Activated CD8-positive, alpha-beta T cell treated with anti-CD3 and anti-CD28 coated beads, Interleukin-2, amount 10 ng/mL, durations not matched to agents 7 days and 5 days (primary cell): ENCODE measurements at regions not wholly inside any gene's neighbourhood (a gene's known extent, or its start where the extent isn't known, plus 50 kb on each side); places are given as distances from the start of the nearest gene placed in this dataset.
"Not testable (repeated sequence)": the region's sequence is repeated elsewhere in the genome, so short reads cannot be mapped to it uniquely, and the experiment has no call there.

ENCODE experiments used
- ATAC-seq: fragments of 150-1000 bp; cut with Tn5 transposase; one replicate; pipeline ENCODE4 v1.10.0; 2021; ENCODE audit warnings: moderate library complexity
- CTCF ChIA-PET: fragments of 350-600 bp; sonication (Branson Sonifier 250); formaldehyde crosslinking; loops from one replicate; lab custom pipeline; 2021; ENCODE audit warnings: antibody characterized with exemption; lab: Charles Lee
- POLR2A ChIA-PET: fragments of 350-600 bp; sonication (Branson Sonifier 250); formaldehyde crosslinking; loops from one replicate; lab custom pipeline; 2021; ENCODE audit warnings: antibody characterized with exemption; lab: Charles Lee
- DNase-seq: peaks from one replicate; pipeline ENCODE4 v3.0.0-alpha.2; 2020
- H3K27ac Mint-ChIP-seq: one replicate; pipeline ENCODE4 v1.8.0; 2021; ENCODE audit warnings: mild to moderate bottlenecking, mixed read lengths
- H3K27me3 Mint-ChIP-seq: one replicate; pipeline ENCODE4 v1.8.0; 2021; ENCODE audit warnings: low read depth, mixed read lengths
- H3K36me3 Mint-ChIP-seq: one replicate; pipeline ENCODE4 v1.8.0; 2021; ENCODE audit warnings: low read depth, mixed read lengths
- H3K4me1 Mint-ChIP-seq: one replicate; pipeline ENCODE4 v1.8.0; 2021; ENCODE audit warnings: low read depth, mixed read lengths
- H3K4me3 Mint-ChIP-seq: one replicate; pipeline ENCODE4 v1.8.0; 2021; ENCODE audit warnings: mild to moderate bottlenecking, mixed read lengths
- H3K9me3 Mint-ChIP-seq: one replicate; pipeline ENCODE4 v1.8.0; 2022; ENCODE audit warnings: mixed read lengths; ENCODE audit not compliant: insufficient read depth

DNA sequence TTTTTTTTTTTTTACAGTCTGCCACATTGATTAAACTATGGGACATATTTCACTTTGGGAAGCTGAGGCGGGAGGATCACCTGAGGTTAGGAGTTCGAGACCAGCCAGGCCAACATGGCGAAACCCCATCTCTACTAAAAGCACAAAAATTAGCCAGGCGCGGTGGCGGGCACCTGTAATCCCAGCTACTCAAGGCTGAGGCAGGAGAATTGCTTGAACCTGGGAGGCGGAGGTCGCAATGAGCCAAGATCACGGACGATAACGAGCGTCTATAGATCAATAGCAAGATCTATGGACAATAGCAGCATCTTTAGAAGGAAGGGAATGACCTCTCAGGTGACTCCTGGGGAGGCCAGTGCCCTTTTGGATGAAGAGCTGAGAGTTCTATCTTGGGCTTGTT lies 82.9 kb upstream of the PRR23C start:
- ATAC-seq, H3K27ac Mint-ChIP-seq, POLR2A ChIA-PET, DNase-seq, H3K4me3 Mint-ChIP-seq, H3K4me1 Mint-ChIP-seq, H3K36me3 Mint-ChIP-seq, H3K9me3 Mint-ChIP-seq, H3K27me3 Mint-ChIP-seq: not testable (repeated sequence)
- CTCF ChIA-PET: interaction anchor here (2.0 kb wide), 1 partner anchor 16 kb away, joined by 9 read pairs; no protein-coding TSS in a partner anchor

DNA sequence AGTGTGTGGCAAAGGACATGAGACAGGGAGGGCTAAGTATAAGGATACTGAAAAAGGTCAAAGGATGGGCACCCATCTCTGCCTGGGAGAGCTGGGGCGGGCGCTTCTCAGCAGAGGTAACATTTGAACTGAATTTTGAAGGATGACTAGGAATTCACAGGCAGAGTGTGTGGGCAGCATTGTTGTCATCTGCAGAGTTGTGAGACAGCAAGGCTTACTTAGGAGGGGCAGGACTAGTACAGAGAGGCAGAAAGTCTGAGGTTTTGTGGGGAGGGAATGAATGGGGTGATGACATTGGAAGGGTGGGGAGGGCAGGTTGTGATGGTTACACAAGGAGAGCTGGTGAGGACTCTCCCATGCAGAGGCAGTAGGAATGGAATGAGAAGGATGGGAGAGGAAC lies 84.1 kb upstream of the PRR23C start:
- no peaks in the 10 kb centered on the region for H3K9me3 Mint-ChIP-seq
- H3K4me1 Mint-ChIP-seq: no peaks in the 10 kb centered on the region
- ATAC-seq (no peak), DNase-seq (no peak)
- ChIA-PET POLR2A (no interaction called here), CTCF (no interaction called here)
- no peaks in the 10 kb centered on the region for H3K27me3 Mint-ChIP-seq
- no peak overlapping the region for H3K4me3 Mint-ChIP-seq
- H3K27ac Mint-ChIP-seq: no peak overlapping the region
- no peaks in the 10 kb centered on the region for H3K36me3 Mint-ChIP-seq

DNA sequence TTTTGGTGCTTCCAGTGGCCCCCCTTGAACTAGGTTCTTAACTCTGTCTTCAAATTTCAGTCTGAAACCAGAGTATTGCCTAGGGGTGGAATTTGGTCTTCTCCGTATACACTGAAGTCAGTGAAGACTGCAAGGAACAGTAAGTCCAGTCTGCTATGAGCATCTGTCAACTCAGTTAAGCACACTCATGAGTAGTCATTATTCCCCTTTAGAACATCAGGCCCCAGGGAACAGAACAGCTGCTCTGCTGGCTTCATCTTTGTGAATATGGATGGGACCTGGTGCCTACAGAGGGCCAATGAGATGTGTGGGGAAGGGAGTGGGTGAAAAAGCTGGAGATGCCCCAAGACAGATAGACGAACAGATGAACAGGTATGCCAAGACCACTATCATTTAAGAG lies 85.2 kb upstream of the PRR23C start:
- Mint-ChIP-seq H3K9me3 (no peaks in the 10 kb centered on the region), H3K4me1 (no peaks in the 10 kb centered on the region), H3K4me3 (no peak overlapping the region), H3K27me3 (no peaks in the 10 kb centered on the region), H3K27ac (no peak overlapping the region), H3K36me3 (no peaks in the 10 kb centered on the region)
- CTCF ChIA-PET: no interaction called here
- ATAC-seq: no peak
- POLR2A ChIA-PET: no interaction called here
- no peak for DNase-seq

DNA sequence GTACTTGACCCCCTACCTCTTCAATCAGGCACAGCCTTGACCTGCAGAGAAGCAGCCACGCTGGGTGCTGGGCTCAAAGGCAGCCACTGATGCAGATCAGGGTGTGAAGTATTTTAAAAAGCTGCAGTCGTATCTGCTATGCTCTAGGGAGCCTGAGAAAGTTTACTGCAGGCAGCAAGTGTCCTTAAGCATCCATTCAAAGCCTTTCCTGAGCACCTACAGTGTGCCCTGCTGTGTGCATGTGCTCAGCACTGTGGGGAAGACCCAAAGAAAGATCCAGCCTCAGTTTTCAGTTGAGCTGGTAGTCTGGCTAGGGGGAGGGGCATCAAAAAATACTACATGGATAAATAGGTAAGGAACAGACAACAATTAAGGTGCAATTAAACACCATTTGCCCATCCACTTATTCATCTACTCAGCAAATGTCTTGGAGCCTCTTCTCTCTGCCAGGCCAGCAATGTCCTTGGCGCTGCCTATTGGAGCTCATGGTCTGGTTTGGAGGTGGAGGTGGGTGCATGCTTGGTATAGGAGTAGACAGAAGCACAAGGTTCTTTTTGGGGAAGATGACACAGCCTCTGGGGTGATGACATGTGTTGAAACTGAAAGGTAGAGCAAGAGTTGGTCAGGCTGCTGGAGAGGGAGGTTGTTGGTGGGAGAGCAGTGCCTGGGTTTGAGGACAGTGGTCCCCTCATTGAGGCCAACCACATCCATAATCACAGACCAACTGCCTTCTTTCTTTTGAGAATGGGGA lies 85.9 kb upstream of the PRR23C start:
- no peak overlapping the region for H3K4me3 Mint-ChIP-seq
- no peaks in the 10 kb centered on the region for H3K27me3 Mint-ChIP-seq
- DNase-seq (no peak), ATAC-seq (no peak)
- H3K4me1 Mint-ChIP-seq: no peaks in the 10 kb centered on the region
- POLR2A ChIA-PET: no interaction called here
- no peak overlapping the region for H3K27ac Mint-ChIP-seq
- H3K36me3 Mint-ChIP-seq: no peaks in the 10 kb centered on the region
- CTCF ChIA-PET: no interaction called here
- no peaks in the 10 kb centered on the region for H3K9me3 Mint-ChIP-seq

DNA sequence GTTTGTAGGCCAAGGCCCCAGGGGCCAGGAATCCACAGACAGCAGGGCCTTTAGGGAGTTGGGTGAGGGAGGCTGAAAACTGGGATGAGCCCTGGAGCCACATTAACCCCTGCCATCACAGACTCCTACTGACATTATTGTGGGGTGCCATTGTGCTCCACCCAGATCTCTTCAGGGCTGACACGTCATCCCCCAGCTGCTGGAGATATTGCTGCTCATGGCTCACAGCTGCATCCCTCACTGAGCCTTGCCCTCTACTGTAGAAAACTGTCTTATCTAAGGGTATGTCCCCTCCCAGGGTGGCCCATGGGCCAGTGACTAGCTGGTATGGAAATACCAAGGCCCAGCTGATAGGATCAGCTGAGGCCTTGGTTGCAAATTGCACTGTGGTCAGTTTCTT lies 87.3 kb upstream of the PRR23C start:
- POLR2A ChIA-PET: no interaction called here
- Mint-ChIP-seq H3K4me3 (no peak overlapping the region), H3K4me1 (no peaks in the 10 kb centered on the region), H3K27me3 (no peaks in the 10 kb centered on the region), H3K27ac (no peak overlapping the region), H3K36me3 (no peaks in the 10 kb centered on the region), H3K9me3 (no peaks in the 10 kb centered on the region)
- CTCF ChIA-PET: no interaction called here
- DNase-seq: no peak
- no peak for ATAC-seq

DNA sequence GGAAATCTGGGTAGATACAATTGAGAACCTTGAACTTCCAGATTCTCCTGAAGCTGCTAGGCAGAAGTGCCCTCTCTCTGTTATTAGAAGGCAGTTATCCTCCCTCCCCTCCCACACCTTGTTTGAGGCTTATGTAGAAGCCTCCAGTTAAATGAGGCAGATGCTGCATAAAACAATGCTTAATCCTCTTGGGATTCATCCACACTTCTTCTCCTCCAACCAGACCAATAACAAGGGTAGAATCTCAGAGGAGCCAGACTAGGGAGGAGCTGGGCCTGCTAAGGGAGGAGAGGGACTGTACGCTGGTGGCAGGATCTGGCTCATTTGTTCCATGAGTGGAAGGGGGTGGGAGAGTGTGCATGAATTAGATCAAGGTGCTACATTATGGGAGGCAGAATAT lies 88.3 kb upstream of the PRR23C start:
- H3K4me3 Mint-ChIP-seq: no peak overlapping the region
- DNase-seq: no peak
- no peaks in the 10 kb centered on the region for H3K4me1 Mint-ChIP-seq
- ChIA-PET POLR2A (no interaction called here), CTCF (interaction anchor here (1.5 kb wide), 1 partner anchor 21 kb away, joined by 3 read pairs; no protein-coding TSS in a partner anchor)
- ATAC-seq: no peak
- no peaks in the 10 kb centered on the region for H3K36me3 Mint-ChIP-seq
- no peaks in the 10 kb centered on the region for H3K27me3 Mint-ChIP-seq
- H3K27ac Mint-ChIP-seq: no peak overlapping the region
- H3K9me3 Mint-ChIP-seq: no peaks in the 10 kb centered on the region

DNA sequence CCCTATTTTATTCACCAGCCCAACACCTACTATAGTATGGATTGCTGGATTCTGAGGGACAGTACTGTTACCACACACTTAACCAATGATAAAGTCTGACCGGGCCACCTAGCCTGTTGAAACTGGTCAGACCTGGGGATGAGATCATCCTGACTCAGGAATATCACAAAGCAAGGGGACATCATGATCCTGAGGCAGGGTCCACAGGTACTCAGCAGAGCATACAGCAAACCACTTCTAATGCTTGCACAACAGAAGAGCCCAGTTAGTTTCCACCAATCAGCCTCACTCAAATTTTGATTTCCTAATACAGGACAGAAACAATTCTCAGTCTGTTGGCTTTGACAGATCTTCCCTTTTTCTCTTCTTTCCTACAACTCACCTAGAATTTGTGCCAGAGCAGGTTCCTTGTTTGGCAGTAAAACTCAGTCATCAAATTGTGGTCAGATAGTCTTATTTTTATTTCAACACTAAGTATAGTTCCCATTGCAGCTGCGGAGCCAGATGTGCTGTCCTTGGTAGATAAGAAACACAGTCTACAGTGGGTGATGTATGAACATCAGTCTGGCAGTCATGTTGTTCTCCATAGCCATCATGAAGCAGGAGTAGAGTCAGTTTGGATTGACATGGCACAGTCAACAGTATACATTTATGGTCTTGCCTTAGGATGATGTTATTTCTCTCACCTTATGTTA lies 90.1 kb upstream of the PRR23C start:
- Mint-ChIP-seq H3K4me1 (no peaks in the 10 kb centered on the region), H3K27me3 (no peaks in the 10 kb centered on the region), H3K9me3 (no peaks in the 10 kb centered on the region), H3K27ac (no peak overlapping the region), H3K36me3 (no peaks in the 10 kb centered on the region), H3K4me3 (no peak overlapping the region)
- ATAC-seq (no peak), DNase-seq (no peak)
- ChIA-PET CTCF (no interaction called here), POLR2A (no interaction called here)

GRCh38 chr3:139135657-139136056 lies 91.0 kb upstream of the PRR23C start:
- CTCF ChIA-PET: no interaction called here
- POLR2A ChIA-PET: no interaction called here

DNA sequence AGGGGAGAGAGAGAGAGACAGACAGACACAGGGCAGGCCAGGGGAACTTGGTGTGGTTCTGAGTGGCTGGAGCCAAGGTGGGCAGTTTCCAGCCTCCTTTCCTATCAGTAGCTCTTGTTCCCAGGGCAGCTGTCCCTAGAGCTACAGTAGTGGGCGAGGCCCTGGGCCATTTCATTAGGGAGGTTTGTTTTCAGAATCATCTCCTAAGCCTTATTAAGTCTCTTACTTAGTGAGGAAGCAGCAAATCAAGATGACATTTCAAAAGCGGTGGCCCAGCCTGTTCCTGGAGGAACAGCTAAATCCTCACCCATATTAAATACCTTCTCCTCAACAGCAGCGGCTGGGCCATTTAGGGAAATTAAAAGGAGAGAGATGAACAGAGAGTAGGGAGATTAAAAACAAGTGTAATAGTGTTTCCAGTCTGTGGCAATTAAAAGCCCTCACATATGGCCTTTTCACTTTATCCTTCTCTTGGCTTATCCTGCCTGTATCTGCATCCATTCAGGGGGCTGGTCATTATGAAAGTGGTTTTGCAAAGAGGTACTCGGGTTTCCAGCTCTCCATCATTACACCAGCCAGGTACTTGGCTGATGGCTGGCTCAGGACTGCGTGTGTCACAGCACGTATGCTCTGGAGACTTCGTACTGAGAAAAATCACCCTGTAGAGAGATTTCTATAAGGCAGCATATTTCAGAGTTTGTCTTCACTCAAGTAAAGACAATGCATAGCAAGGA lies 91.9 kb upstream of the PRR23C start:
- H3K36me3 Mint-ChIP-seq: no peaks in the 10 kb centered on the region
- no peak for ATAC-seq

More at GRCh38 chr3:139135657-139136056, 91.0 kb upstream of the PRR23C start:
- H3K36me3 Mint-ChIP-seq: no peaks in the 10 kb centered on the region
- H3K27ac Mint-ChIP-seq: no peak overlapping the region
- H3K9me3 Mint-ChIP-seq: no peaks in the 10 kb centered on the region
- no peaks in the 10 kb centered on the region for H3K4me1 Mint-ChIP-seq
- DNase-seq (no peak), ATAC-seq (no peak)
- no peak overlapping the region for H3K4me3 Mint-ChIP-seq
- H3K27me3 Mint-ChIP-seq: no peaks in the 10 kb centered on the region

DNA sequence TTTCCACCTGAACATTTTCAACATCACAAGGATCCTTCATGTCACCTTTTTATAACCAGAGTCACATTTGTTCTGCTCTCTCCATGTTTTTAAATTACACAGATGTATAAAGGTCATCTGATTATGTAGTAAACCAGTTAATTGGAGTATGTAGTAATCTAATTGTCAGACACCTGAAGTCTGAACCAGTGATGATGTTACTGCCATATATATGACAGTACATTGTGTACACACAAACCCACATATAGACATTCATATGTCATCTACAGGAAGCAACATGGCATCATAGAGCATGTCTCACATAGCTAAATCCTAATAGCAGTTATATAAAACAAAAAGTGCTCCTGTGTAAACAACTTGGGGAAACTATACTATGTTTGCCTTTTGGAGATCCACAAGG lies 95.9 kb upstream of the PRR23C start:
- CTCF ChIA-PET: no interaction called here
- H3K9me3 Mint-ChIP-seq: no peaks in the 10 kb centered on the region

More for the DNA sequence above, 91.9 kb upstream of the PRR23C start:
- no peak overlapping the region for H3K4me3 Mint-ChIP-seq
- H3K27me3 Mint-ChIP-seq: no peaks in the 10 kb centered on the region
- ChIA-PET POLR2A (no interaction called here), CTCF (no interaction called here)
- H3K27ac Mint-ChIP-seq: no peak overlapping the region
- no peaks in the 10 kb centered on the region for H3K9me3 Mint-ChIP-seq
- H3K4me1 Mint-ChIP-seq: no peaks in the 10 kb centered on the region
- DNase-seq: no peak

GRCh38 chr3:139145980-139146379 lies 101.3 kb upstream of the PRR23C start:
- CTCF ChIA-PET, H3K4me1 Mint-ChIP-seq, H3K9me3 Mint-ChIP-seq, H3K36me3 Mint-ChIP-seq, ATAC-seq, DNase-seq, H3K27me3 Mint-ChIP-seq, POLR2A ChIA-PET, H3K27ac Mint-ChIP-seq, H3K4me3 Mint-ChIP-seq: not testable (repeated sequence)

More for the DNA sequence above, 95.9 kb upstream of the PRR23C start:
- Mint-ChIP-seq H3K27ac (no peak overlapping the region), H3K36me3 (no peaks in the 10 kb centered on the region), H3K4me1 (no peaks in the 10 kb centered on the region), H3K27me3 (no peaks in the 10 kb centered on the region), H3K4me3 (no peak overlapping the region)
- no peak for DNase-seq
- POLR2A ChIA-PET: no interaction called here
- ATAC-seq: no peak

DNA sequence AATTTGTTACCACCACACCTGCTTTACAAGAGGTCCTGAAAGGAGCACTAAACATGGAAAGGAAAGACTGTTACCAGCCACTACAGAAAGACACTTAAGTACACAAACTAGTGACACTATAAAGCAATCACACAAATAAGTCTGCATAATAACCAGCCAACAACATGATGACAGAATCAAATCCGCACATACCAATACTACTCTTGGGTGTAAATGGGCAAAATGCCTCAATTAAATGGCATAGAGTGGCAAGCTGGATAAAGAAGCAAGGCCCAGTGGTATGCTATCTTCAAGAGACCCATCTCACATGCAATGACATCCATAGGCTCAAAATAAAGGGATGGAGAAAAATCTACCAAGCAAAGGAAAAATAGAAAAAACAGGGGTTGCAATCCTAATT lies 106.8 kb upstream of the PRR23C start:
- Mint-ChIP-seq H3K36me3 (no peaks in the 10 kb centered on the region), H3K27me3 (peaks cover 20% of the 10 kb centered on the region), H3K9me3 (no peaks in the 10 kb centered on the region), H3K4me3 (no peak overlapping the region), H3K4me1 (no peaks in the 10 kb centered on the region), H3K27ac (no peak overlapping the region)
- POLR2A ChIA-PET: no interaction called here
- ATAC-seq (no peak), DNase-seq (no peak)
- CTCF ChIA-PET: no interaction called here
